CD4-positive, alpha-beta memory T cell (primary cell): ENCODE measurements at regions not wholly inside any gene's neighbourhood (a gene's known extent, or its start where the extent isn't known, plus 50 kb on each side); places are given as distances from the start of the nearest gene placed in this dataset.

ENCODE experiments used
- CTCF ChIA-PET: fragments of 350-600 bp; sonication (Branson Sonifier 250); formaldehyde crosslinking; loops from one replicate; lab custom pipeline; 2021; ENCODE audit warnings: inconsistent platforms; ENCODE audit not compliant: partially characterized antibody; lab: Charles Lee
- POLR2A ChIA-PET: fragments of 350-600 bp; sonication (Branson Sonifier 250); formaldehyde crosslinking; loops from one replicate; lab custom pipeline; 2021; ENCODE audit not compliant: partially characterized antibody; lab: Charles Lee
- DNase-seq, 5 donors: peaks; one replicate each; pipeline versions ENCODE4 v3.0.0 to v3.0.0-alpha.2; 2020 to 2022; ENCODE audit warnings: mixed read lengths in 1 of 5
- H3K27ac ChIP-seq: one replicate; pipeline ENCODE4 v1.7.0; 2013; ENCODE audit warnings: low read depth, low read length
- H3K27me3 ChIP-seq: 2 replicates; pipeline ENCODE4 v1.7.0; 2013; ENCODE audit warnings: mild to moderate bottlenecking, low read length, moderate library complexity; ENCODE audit not compliant: insufficient read depth
- H3K36me3 ChIP-seq: 2 replicates; pipeline ENCODE4 v1.7.0; 2013; ENCODE audit warnings: mild to moderate bottlenecking, low read length, moderate library complexity; ENCODE audit not compliant: insufficient read depth
- H3K4me1 ChIP-seq: 2 replicates; pipeline ENCODE4 v1.7.0; 2013; ENCODE audit warnings: mild to moderate bottlenecking, low read length, moderate library complexity; ENCODE audit not compliant: insufficient read depth
- H3K4me3 ChIP-seq, 2 donors: one replicate each; pipeline ENCODE4 v1.7.0; 2013; ENCODE audit warnings: low read length in 2 of 2, mild to moderate bottlenecking in 1 of 2
- H3K9me3 ChIP-seq, 2 donors: one replicate each; pipeline ENCODE4 v1.7.0; 2013; ENCODE audit warnings: low read length in 2 of 2, control low read depth in 1 of 2; ENCODE audit not compliant: control insufficient read depth in 1 of 2
- H3K27ac Mint-ChIP-seq, 7 donors: one replicate each; pipeline ENCODE4 v1.8.0; 2020 to 2021; ENCODE audit warnings: mixed read lengths in 7 of 7, mild to moderate bottlenecking in 6 of 7, inconsistent platforms in 3 of 7, moderate library complexity in 3 of 7
- H3K27me3 Mint-ChIP-seq, 2 donors: one replicate each; pipeline ENCODE4 v1.8.0; 2020 to 2021; ENCODE audit warnings: mixed read lengths in 2 of 2
- H3K36me3 Mint-ChIP-seq, 2 donors: one replicate each; pipeline ENCODE4 v1.8.0; 2020 to 2021; ENCODE audit warnings: mixed read lengths in 2 of 2, inconsistent platforms in 1 of 2, mild to moderate bottlenecking in 1 of 2
- H3K4me1 Mint-ChIP-seq, 4 donors: one replicate each; pipeline ENCODE4 v1.8.0; 2020 to 2021; ENCODE audit warnings: mixed read lengths in 4 of 4, mild to moderate bottlenecking in 1 of 4
- H3K4me3 Mint-ChIP-seq, 8 donors: one replicate each; pipeline ENCODE4 v1.8.0; 2020 to 2021; ENCODE audit warnings: mixed read lengths in 8 of 8, mild to moderate bottlenecking in 7 of 8, moderate library complexity in 6 of 8, inconsistent platforms in 3 of 8
- H3K9me3 Mint-ChIP-seq, 8 donors: one replicate each; pipeline ENCODE4 v1.8.0; 2020 to 2021; ENCODE audit warnings: mixed read lengths in 8 of 8, mild to moderate bottlenecking in 5 of 8, inconsistent platforms in 3 of 8, moderate library complexity in 1 of 8
- intact Hi-C: fragments of 100-400 bp; cut with micrococcal nuclease; formaldehyde crosslinking; loops from one replicate; pipeline ENCODE4 v1.15.1; 2023

GRCh38 chr2:128446874-128447537 is 128.3 kb upstream of the HS6ST1 start:
- no peaks in the 10 kb centered on the region for H3K36me3 Mint-ChIP-seq
- Histone ChIP-seq H3K36me3 (no peaks in the 10 kb centered on the region), H3K27ac (no peak overlapping the region), H3K4me1 (no peaks in the 10 kb centered on the region), H3K9me3 (no peaks in the 10 kb centered on the region), H3K4me3 (no peak overlapping the region), H3K27me3 (no peaks in the 10 kb centered on the region)
- H3K27me3 Mint-ChIP-seq, result peaks cover 0 to 3% of the 10 kb centered on the region in 2 donors
- intact Hi-C loops, result no loop called here
- no peak overlapping the region for H3K4me3 Mint-ChIP-seq
- H3K4me1 Mint-ChIP-seq, result no peaks in the 10 kb centered on the region
- POLR2A ChIA-PET, result no interaction called here
- no peaks in the 10 kb centered on the region for H3K9me3 Mint-ChIP-seq
- CTCF ChIA-PET, result no interaction called here
- no peak for DNase-seq
- H3K27ac Mint-ChIP-seq, result no peak overlapping the region

- POLR2A ChIA-PET, result no interaction called here
Observed at GRCh38 chr2:128447538-128447995, 128.9 kb upstream of the HS6ST1 start.

GRCh38 chr2:128448331-128449225 is 129.9 kb upstream of the HS6ST1 start:
- no peak overlapping the region for H3K4me3 Mint-ChIP-seq
- H3K9me3 Mint-ChIP-seq, result peaks cover 0 to 3% (median 0%) of the 10 kb centered on the region in 8 donors
- peaks cover 3 to 7% of the 10 kb centered on the region in 2 donors for H3K27me3 Mint-ChIP-seq
- H3K4me1 ChIP-seq, result no peaks in the 10 kb centered on the region
- H3K27ac Mint-ChIP-seq, result no peak overlapping the region
- no peaks in the 10 kb centered on the region for H3K36me3 Mint-ChIP-seq
- no peak overlapping the region for H3K27ac ChIP-seq
- H3K27me3 ChIP-seq, result no peaks in the 10 kb centered on the region
- no peak for DNase-seq
- no peak overlapping the region for H3K4me3 ChIP-seq
- no peaks in the 10 kb centered on the region for H3K36me3 ChIP-seq
- no peaks in the 10 kb centered on the region for H3K4me1 Mint-ChIP-seq
- POLR2A ChIA-PET, result no interaction called here
- H3K9me3 ChIP-seq, result no peaks in the 10 kb centered on the region
- CTCF ChIA-PET, result no interaction called here
- intact Hi-C loops, result no loop called here

More at GRCh38 chr2:128447538-128447995, 128.9 kb upstream of the HS6ST1 start:
- no peak for DNase-seq
- Mint-ChIP-seq H3K27ac (no peak overlapping the region), H3K27me3 (peaks cover 3% of the 10 kb centered on the region in 2 donors), H3K9me3 (no peaks in the 10 kb centered on the region), H3K36me3 (no peaks in the 10 kb centered on the region), H3K4me1 (no peaks in the 10 kb centered on the region), H3K4me3 (no peak overlapping the region)
- Histone ChIP-seq H3K4me1 (no peaks in the 10 kb centered on the region), H3K27ac (no peak overlapping the region), H3K4me3 (no peak overlapping the region), H3K9me3 (no peaks in the 10 kb centered on the region), H3K27me3 (no peaks in the 10 kb centered on the region), H3K36me3 (no peaks in the 10 kb centered on the region)
- CTCF ChIA-PET, result no interaction called here
- intact Hi-C loops, result no loop called here

GRCh38 chr2:128449226-128450061 is 130.8 kb upstream of the HS6ST1 start:
- Histone ChIP-seq H3K36me3 (no peaks in the 10 kb centered on the region), H3K4me1 (no peaks in the 10 kb centered on the region), H3K27ac (no peak overlapping the region), H3K4me3 (no peak overlapping the region), H3K9me3 (no peaks in the 10 kb centered on the region), H3K27me3 (no peaks in the 10 kb centered on the region)
- no peaks in the 10 kb centered on the region for H3K4me1 Mint-ChIP-seq
- ChIA-PET POLR2A (no interaction called here), CTCF (no interaction called here)
- H3K27ac Mint-ChIP-seq, result no peak overlapping the region
- H3K4me3 Mint-ChIP-seq, result no peak overlapping the region
- H3K9me3 Mint-ChIP-seq, result peaks cover 0 to 3% (median 0%) of the 10 kb centered on the region in 8 donors
- H3K27me3 Mint-ChIP-seq, result peaks cover 3 to 7% of the 10 kb centered on the region in 2 donors
- intact Hi-C loops, result no loop called here
- no peak for DNase-seq
- H3K36me3 Mint-ChIP-seq, result no peaks in the 10 kb centered on the region

- Mint-ChIP-seq H3K27me3 (peaks cover 8% of the 10 kb centered on the region in 2 donors), H3K36me3 (no peaks in the 10 kb centered on the region), H3K27ac (no peak overlapping the region), H3K4me1 (no peaks in the 10 kb centered on the region), H3K4me3 (no peak overlapping the region), H3K9me3 (peaks cover 0 to 3% (median 0%) of the 10 kb centered on the region in 8 donors)
- ChIA-PET CTCF (no interaction called here), POLR2A (no interaction called here)
- no peak for DNase-seq
- intact Hi-C loops, result no loop called here
- H3K9me3 ChIP-seq, result no peaks in the 10 kb centered on the region
- no peak overlapping the region for H3K4me3 ChIP-seq
- no peaks in the 10 kb centered on the region for H3K36me3 ChIP-seq
- no peak overlapping the region for H3K27ac ChIP-seq
- no peaks in the 10 kb centered on the region for H3K4me1 ChIP-seq
- no peaks in the 10 kb centered on the region for H3K27me3 ChIP-seq
Observed at GRCh38 chr2:128450211-128451024, 131.8 kb upstream of the HS6ST1 start.

GRCh38 chr2:128451084-128452023 is 132.7 kb upstream of the HS6ST1 start:
- Mint-ChIP-seq H3K27ac (no peak overlapping the region), H3K4me3 (no peak overlapping the region), H3K27me3 (peaks cover 8 to 9% of the 10 kb centered on the region in 2 donors), H3K4me1 (no peaks in the 10 kb centered on the region), H3K36me3 (no peaks in the 10 kb centered on the region), H3K9me3 (peaks cover 0 to 3% (median 0%) of the 10 kb centered on the region in 8 donors)
- ChIA-PET POLR2A (no interaction called here), CTCF (no interaction called here)
- no peaks in the 10 kb centered on the region for H3K9me3 ChIP-seq
- intact Hi-C loops, result no loop called here
- peaks cover 4% of the 10 kb centered on the region for H3K27me3 ChIP-seq
- H3K36me3 ChIP-seq, result no peaks in the 10 kb centered on the region
- H3K4me3 ChIP-seq, result no peak overlapping the region
- H3K4me1 ChIP-seq, result no peaks in the 10 kb centered on the region
- no peak for DNase-seq
- no peak overlapping the region for H3K27ac ChIP-seq
